GM23338 (cell line): ENCODE measurements at regions not wholly inside any gene's neighbourhood (a gene's known extent, or its start where the extent isn't known, plus 50 kb on each side); places are given as distances from the start of the nearest gene placed in this dataset.

ENCODE experiments used
- CREB1 ChIP-seq: fragments of 250-450 bp; sonication (Bioruptor Pico); IDR thresholded peaks from 2 replicates; pipeline ENCODE4 v1.5.0; 2020; ENCODE audit warnings: low read depth, mild to moderate bottlenecking, moderate library complexity
- EZH2 ChIP-seq: fragments of 200-600 bp; sonication (generic); IDR thresholded peaks from one replicate; pipeline ENCODE4 v1.8.0; 2017; ENCODE audit warnings: antibody characterized with exemption, mild to moderate bottlenecking, low read depth; ENCODE audit not compliant: unreplicated experiment
- EZH2phosphoT487 ChIP-seq: fragments of 200-600 bp; sonication (generic); IDR thresholded peaks from one replicate; pipeline ENCODE4 v1.8.1; 2018; ENCODE audit warnings: antibody characterized with exemption; ENCODE audit not compliant: unreplicated experiment
- NANOG ChIP-seq: IDR thresholded peaks from 2 replicates; pipeline ENCODE4 v1.6.1; 2016; ENCODE audit warnings: antibody characterized with exemption, borderline replicate concordance
- POLR2AphosphoS5 ChIP-seq: IDR thresholded peaks from 2 replicates; pipeline ENCODE4 v1.6.1; 2016; ENCODE audit warnings: antibody characterized with exemption, low read depth
- REST ChIP-seq: IDR thresholded peaks from one replicate; pipeline ENCODE4 v1.6.1; 2018; ENCODE audit warnings: antibody characterized with exemption; ENCODE audit not compliant: unreplicated experiment
- ZNF331 ChIP-seq: fragments of 250-450 bp; sonication (Bioruptor Pico); IDR thresholded peaks from 2 replicates; pipeline ENCODE4 v1.5.0; 2020; ENCODE audit warnings: low read depth, mild to moderate bottlenecking, moderate library complexity
- TF ChIP-seq, protein P1 (sequence below), 2 experiments: fragments of 200-600 bp in 1 of 2; sonication (generic) in 1 of 2; conservative IDR thresholded peaks; 2 replicates each; pipeline versions ENCODE4 v1.5.1 to v1.6.1; 2016 to 2017; ENCODE audit warnings: antibody characterized with exemption in 2 of 2, low read depth in 2 of 2, mild to moderate bottlenecking in 2 of 2, moderate library complexity in 1 of 2

DNA sequence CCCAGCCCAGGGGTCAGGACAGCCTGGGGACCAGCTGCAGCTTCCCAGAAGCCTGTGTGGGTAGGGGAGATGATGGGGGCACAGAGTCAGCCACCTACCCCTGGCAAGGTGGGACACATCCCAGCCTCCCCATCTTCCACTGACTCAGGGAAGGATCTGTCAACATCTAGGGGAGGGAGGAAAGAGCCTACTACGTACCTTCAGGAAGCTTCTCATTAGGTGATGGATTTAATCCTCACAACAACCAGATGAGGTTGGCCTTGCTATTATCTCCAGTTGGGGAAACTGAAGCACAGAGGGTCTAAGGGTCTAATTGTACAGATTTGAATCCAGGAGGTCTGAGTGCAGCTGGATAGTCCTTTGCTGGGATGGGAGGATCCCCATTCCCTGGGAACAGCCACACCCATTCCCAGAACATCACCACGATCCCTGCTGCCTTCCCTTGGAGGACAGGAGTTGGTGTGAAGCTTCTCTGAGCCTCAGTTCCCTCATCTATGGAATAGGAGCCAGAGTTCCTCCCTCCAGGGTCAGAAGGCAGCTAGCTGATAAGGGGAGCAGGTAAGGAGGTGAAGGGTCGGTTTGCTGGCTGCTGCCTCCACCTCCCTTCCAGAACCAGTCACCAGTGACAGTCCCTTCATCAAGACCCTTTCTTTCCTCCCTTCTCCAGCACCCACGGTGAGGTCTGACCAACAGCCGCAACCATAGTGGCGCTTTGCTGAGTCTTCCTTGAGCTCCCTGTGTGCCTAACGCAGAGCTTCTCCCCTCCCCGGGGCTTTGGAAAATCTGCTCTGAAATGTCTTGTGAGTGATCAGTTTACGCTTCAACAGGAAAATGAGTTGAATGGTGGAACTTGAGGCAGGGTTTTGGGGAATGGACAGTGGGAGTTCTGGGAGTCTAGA lies 56.8 kb downstream of the CEBPB start:
- TF ChIP-seq, protein P1, sequence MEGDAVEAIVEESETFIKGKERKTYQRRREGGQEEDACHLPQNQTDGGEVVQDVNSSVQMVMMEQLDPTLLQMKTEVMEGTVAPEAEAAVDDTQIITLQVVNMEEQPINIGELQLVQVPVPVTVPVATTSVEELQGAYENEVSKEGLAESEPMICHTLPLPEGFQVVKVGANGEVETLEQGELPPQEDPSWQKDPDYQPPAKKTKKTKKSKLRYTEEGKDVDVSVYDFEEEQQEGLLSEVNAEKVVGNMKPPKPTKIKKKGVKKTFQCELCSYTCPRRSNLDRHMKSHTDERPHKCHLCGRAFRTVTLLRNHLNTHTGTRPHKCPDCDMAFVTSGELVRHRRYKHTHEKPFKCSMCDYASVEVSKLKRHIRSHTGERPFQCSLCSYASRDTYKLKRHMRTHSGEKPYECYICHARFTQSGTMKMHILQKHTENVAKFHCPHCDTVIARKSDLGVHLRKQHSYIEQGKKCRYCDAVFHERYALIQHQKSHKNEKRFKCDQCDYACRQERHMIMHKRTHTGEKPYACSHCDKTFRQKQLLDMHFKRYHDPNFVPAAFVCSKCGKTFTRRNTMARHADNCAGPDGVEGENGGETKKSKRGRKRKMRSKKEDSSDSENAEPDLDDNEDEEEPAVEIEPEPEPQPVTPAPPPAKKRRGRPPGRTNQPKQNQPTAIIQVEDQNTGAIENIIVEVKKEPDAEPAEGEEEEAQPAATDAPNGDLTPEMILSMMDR (conservative IDR thresholded peaks at IDR 0.05; ENCODE audit: low read depth in 2 of 2): no peak
- TF ChIP-seq REST (no peak), NANOG (no peak), EZH2 (no peak), EZH2phosphoT487 (no peak), ZNF331 (CRISPR knock-in tag) (no peak), POLR2AphosphoS5 (no peak), CREB1 (CRISPR knock-in tag) (no peak)
